ENCODE measurements at regions not wholly inside any gene's neighbourhood (a gene's known extent, or its start where the extent isn't known, plus 50 kb on each side); places are given as distances from the start of the nearest gene placed in this dataset.

DNA sequence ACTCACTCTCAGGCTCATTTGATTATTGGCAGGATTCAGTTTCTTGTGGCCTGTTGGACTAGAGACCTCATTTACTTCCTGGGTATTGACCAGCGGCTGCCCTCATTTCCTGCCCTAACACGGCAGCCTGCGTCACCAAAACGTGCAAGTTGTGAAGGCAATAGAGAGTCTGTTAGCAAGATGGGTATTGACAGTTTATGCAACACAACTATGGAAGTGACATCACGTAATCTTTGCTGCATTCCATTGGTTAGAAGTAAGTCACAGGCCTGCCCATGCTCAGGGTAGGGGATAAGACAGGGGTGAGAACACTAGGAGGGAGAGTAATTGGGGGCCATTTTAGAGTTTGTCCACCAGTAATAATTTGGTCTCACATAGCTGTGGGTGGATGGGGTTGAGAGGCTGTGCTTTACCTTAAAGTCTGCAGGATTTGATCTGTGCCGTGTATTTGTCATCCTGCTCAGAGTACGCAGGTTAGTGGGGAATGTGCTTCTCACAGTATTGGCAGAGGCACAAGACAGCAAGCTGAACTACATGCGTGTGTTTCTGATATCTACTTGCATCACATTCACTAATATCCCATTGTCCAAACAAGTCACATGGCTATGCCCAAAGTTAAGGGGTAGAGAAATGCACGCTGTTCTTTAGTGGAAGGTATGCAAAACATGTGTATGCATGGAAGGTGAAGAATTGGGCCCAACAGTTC lies 83.3 kb downstream of the EDEM1 start:
- no peak overlapping the region for H3K27ac Mint-ChIP-seq
- H3K4me3 Mint-ChIP-seq: no peak overlapping the region
- no peaks in the 10 kb centered on the region for H3K27me3 Mint-ChIP-seq
- DNase-seq: no peak
- H3K36me3 Mint-ChIP-seq (ENCODE audit: low read depth): no peaks in the 10 kb centered on the region
- H3K9me3 Mint-ChIP-seq: no peaks in the 10 kb centered on the region
- H3K4me1 Mint-ChIP-seq: no peaks in the 10 kb centered on the region
- ChIA-PET POLR2A (no interaction called here), CTCF (interaction anchor here (0.7 kb wide), 1 partner anchor 16 kb away, joined by 3 read pairs; no protein-coding TSS in a partner anchor)

DNA sequence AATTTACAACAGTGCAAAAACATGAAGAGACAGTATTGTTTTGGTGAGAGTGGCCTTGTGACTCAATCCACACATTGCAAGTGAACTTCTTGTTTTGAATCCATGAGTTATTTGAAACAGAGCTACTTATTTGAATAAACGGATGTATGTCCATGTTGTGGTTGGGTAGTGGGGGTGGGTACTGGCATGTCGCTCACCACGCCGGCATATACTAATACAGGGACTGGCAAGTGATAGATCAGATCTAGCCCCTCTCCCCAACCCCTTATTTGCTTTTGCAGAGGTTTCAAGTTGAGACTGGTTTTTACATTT lies 83.8 kb downstream of the EDEM1 start:
- Mint-ChIP-seq H3K9me3 (no peaks in the 10 kb centered on the region), H3K27me3 (no peaks in the 10 kb centered on the region), H3K36me3 (ENCODE audit: low read depth) (no peaks in the 10 kb centered on the region), H3K4me3 (no peak overlapping the region), H3K4me1 (no peaks in the 10 kb centered on the region), H3K27ac (no peak overlapping the region)
- CTCF ChIA-PET: no interaction called here
- no peak for DNase-seq
- POLR2A ChIA-PET: no interaction called here

DNA sequence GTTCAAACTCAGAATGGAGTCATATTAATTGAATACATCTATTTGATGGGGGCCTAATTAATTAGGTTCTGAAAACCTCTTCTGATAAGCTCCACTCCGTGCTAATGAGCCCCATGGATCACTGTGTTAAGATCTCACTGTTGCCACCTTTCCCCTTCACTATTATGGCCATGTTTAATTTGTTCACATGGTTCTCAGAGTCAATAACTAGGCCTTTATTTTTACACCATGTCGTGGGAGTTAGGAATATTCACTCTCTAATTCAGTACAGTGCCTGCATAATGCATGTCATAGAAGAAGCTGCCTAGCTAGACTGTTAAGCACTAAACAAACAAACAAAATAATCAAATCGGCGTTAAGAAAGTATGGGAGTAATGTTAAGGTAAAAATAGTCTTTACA lies 84.9 kb downstream of the EDEM1 start:
- Mint-ChIP-seq H3K36me3 (ENCODE audit: low read depth) (no peaks in the 10 kb centered on the region), H3K4me1 (no peaks in the 10 kb centered on the region), H3K27ac (no peak overlapping the region), H3K27me3 (no peaks in the 10 kb centered on the region), H3K9me3 (no peaks in the 10 kb centered on the region), H3K4me3 (no peak overlapping the region)
- ChIA-PET POLR2A (no interaction called here), CTCF (no interaction called here)
- DNase-seq: no peak

DNA sequence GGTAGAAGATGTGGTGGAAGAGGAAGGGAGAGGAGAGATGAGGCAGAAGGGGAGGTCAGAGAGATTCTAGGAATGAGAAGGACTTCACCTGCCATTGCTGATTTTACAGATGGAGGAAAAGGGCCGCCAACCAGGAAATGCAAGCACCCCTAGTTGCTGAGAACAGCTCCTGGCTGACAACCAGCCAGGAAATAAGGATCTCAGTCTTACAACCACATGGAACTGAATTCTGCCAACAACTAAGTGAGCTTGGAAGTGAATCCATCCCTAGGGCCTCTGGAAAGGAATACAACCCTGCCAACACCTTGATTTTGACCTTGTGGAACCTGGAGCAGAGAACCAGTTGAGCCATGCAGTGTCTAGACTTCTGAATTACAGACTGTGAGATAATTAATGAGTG lies 86.6 kb downstream of the EDEM1 start:
- Mint-ChIP-seq H3K27me3 (no peaks in the 10 kb centered on the region), H3K9me3 (no peaks in the 10 kb centered on the region), H3K4me3 (no peak overlapping the region), H3K4me1 (no peaks in the 10 kb centered on the region), H3K36me3 (ENCODE audit: low read depth) (no peaks in the 10 kb centered on the region), H3K27ac (no peak overlapping the region)
- ChIA-PET CTCF (no interaction called here), POLR2A (no interaction called here)
- no peak for DNase-seq

DNA sequence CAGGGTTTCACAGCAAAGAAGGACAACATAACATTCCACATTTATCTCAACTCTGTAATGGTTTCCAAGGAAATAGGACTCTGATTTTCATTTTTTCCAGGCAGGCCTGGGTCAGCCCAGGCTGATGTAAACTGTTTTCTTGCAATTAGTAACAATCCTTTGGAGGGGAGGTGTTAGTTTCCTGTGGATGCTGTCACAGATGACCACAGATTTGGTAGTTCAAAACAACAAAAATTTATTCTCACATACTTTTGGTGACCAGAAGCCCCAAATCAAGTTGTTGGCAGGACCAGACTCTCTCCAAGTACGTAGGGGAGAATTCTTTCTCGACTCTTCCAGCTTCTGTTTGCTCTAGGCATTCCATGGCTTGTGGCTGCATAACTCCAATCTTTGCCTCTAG lies 88.0 kb downstream of the EDEM1 start:
- Mint-ChIP-seq H3K4me1 (no peaks in the 10 kb centered on the region), H3K9me3 (no peaks in the 10 kb centered on the region), H3K27me3 (peaks cover 2% of the 10 kb centered on the region), H3K36me3 (ENCODE audit: low read depth) (no peaks in the 10 kb centered on the region), H3K4me3 (no peak overlapping the region), H3K27ac (no peak overlapping the region)
- DNase-seq: no peak
- POLR2A ChIA-PET: no interaction called here
- CTCF ChIA-PET: no interaction called here

DNA sequence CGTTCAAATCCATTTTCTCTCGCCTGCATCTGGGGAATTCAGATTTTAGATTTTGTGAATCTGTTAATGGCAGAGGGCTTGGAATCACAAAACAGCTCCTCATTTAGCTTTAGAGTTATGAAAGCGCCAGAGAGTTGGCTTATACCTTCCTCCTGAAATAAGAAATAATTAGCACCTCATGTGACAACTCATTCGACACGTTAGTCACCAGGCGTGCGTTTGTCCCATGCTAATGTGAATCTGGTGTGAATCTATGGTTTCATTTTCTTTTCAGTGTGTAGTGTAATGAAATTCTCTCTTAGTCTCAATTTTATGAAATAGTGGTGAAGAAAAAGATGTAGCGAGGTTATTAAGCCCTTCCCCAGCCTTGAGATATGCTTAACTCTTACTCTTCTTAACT lies 89.4 kb downstream of the EDEM1 start:
- DNase-seq: no peak
- ChIA-PET CTCF (interaction anchor here (0.7 kb wide), 1 partner anchor 621 kb away, joined by 3 read pairs; no protein-coding TSS in a partner anchor), POLR2A (no interaction called here)
- H3K27ac Mint-ChIP-seq: no peak overlapping the region
- no peaks in the 10 kb centered on the region for H3K36me3 Mint-ChIP-seq (ENCODE audit: low read depth)
- no peak overlapping the region for H3K4me3 Mint-ChIP-seq
- no peaks in the 10 kb centered on the region for H3K4me1 Mint-ChIP-seq
- H3K9me3 Mint-ChIP-seq: peaks cover 1% of the 10 kb centered on the region
- peaks cover 2% of the 10 kb centered on the region for H3K27me3 Mint-ChIP-seq

DNA sequence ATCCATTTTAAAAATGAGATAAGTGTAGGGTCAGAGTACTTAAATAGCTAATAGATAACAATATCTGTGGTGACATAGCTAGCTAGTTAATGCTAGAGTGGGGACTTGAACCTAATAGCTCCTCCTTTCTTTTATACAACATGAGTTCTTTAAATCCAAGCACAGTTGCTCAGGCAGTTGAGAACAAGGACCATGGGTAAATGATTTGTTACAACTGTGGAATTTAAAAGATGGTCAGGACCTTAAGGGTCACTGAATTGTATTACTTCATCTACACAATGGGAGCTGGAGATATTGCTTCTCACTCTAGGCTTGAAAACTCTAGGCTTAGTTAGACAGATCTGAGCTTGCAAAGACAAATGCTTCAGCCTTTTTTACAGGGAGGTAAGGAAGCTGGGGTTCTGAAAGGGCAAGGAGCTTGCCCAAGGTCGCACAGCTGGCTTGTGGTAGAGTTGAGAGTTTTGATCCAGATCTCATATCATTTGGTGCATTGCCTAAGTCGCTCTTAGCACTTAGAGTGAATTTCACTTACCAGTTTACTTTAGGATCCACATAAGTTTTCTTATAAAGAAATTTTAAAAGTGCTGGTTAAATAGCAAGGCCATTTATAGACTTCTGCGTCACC lies 90.2 kb downstream of the EDEM1 start:
- H3K4me1 Mint-ChIP-seq: no peaks in the 10 kb centered on the region
- no peak overlapping the region for H3K27ac Mint-ChIP-seq
- ChIA-PET POLR2A (interaction anchor here (0.7 kb wide), 1 partner anchor 133 kb away, joined by 3 read pairs; no protein-coding TSS in a partner anchor), CTCF (interaction anchor here (0.5 kb wide), 1 partner anchor 256 kb away, joined by 3 read pairs; no protein-coding TSS in a partner anchor)
- DNase-seq: no peak
- H3K36me3 Mint-ChIP-seq (ENCODE audit: low read depth): no peaks in the 10 kb centered on the region
- peaks cover 2% of the 10 kb centered on the region for H3K9me3 Mint-ChIP-seq
- H3K4me3 Mint-ChIP-seq: no peak overlapping the region
- peaks cover 2% of the 10 kb centered on the region for H3K27me3 Mint-ChIP-seq

DNA sequence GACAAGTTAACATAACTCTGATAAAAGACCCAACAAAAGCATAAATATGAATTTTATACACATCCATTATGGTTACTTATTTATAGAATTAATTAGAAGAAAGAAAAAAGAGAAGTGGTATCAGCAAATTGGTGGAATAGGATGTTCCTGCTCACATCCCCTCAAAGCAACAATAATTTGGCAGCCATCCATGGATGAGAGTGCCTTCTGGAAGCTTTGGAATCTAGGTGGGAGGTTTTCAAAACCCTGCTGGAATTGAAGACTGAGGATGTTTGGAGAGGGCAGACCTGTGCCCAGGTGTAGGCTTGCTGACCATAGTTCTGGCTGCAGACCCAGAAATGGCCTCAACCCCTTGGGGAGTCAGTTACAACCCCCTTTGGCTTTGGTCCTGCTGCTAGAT lies 91.2 kb downstream of the EDEM1 start:
- Mint-ChIP-seq H3K36me3 (ENCODE audit: low read depth) (no peaks in the 10 kb centered on the region), H3K4me3 (no peak overlapping the region), H3K9me3 (peaks cover 2% of the 10 kb centered on the region), H3K27me3 (peaks cover 2% of the 10 kb centered on the region), H3K27ac (no peak overlapping the region), H3K4me1 (no peaks in the 10 kb centered on the region)
- ChIA-PET POLR2A (no interaction called here), CTCF (no interaction called here)
- DNase-seq: no peak

DNA sequence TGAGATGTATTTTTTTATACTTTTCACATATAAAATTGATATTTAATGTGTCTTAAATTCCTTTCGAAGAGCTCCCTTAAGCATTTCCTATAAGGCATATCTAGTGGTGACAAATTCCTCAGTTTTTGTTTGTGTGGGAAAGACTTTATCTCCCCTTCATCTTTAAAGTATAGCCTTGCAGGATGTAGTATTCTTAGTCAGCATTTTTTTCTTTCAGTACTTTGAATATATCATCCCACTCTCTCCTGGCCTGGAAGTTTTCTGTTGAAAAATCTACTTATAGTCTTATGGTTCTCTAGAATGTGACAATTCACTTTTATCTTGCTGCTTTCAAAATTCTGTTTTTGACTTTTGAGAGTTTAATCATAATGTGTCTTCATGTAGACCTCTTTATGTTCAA lies 95.2 kb downstream of the EDEM1 start:
- Mint-ChIP-seq H3K27ac (no peak overlapping the region), H3K36me3 (ENCODE audit: low read depth) (no peaks in the 10 kb centered on the region), H3K4me1 (no peaks in the 10 kb centered on the region), H3K9me3 (peaks cover 2% of the 10 kb centered on the region), H3K4me3 (no peak overlapping the region), H3K27me3 (peaks cover 2% of the 10 kb centered on the region)
- ChIA-PET POLR2A (no interaction called here), CTCF (no interaction called here)
- DNase-seq: no peak

DNA sequence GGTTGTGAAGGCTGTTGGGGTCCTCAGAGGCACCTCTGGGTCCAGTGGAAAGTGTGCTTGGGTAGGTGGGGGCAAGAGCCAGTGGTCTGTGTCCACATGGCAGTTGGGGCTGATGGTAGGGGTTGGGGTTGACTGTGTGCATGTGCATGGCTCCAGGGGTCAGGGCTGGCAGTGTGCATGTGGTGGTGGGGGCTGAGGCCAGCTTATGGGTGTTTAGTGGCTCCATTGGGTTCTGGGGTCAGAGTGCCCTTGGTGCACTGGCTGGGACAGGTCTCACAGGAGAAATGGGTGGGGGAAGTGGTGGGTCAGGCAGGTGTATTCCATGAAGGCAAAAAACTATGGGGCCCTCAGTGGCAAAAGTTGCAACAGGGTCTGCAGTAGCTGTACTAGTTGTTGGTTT lies 97.9 kb downstream of the EDEM1 start:
- Mint-ChIP-seq H3K36me3 (ENCODE audit: low read depth) (no peaks in the 10 kb centered on the region), H3K27ac (no peak overlapping the region), H3K9me3 (peaks cover 2% of the 10 kb centered on the region), H3K4me1 (no peaks in the 10 kb centered on the region), H3K27me3 (no peaks in the 10 kb centered on the region), H3K4me3 (no peak overlapping the region)
- DNase-seq: no peak
- CTCF ChIA-PET: no interaction called here
- POLR2A ChIA-PET: no interaction called here

DNA sequence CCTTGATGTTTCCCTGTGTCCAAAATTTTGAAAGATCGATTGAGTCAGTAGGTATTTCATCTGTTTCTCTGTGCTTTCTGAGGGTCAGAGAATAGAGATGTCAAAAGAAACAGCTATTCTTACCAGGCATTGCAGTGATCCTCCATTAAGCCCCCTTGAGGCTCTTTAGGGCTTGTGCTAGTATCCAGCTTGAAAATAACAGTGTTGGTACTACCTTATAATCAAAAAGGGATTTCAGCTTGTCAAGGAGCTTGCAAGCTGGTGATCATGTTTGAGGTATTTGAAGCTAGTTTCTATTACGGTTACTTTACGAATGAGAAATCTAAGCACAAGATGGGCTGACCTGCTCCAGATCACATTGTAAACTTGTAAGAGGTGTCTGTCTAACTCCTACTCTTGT lies 103.4 kb downstream of the EDEM1 start:
- H3K36me3 Mint-ChIP-seq (ENCODE audit: low read depth): no peaks in the 10 kb centered on the region

DNA sequence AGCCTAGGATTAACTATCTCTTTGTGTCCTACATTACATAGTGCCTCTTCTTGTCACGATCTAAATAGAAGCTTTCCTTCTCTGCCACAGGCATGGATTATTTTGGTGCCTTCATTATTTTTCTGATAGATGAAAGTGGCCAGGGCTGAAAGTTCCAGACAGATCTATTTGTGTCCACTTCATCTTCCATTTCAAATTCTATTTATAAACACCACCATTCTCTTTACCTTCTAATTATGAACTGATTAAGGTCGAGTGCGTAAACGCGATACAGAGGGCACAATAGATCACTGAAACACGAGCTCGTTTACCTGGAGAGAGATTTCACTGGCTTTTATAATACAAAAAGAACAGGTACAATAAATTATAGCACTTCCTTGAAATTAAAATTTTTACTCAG lies 105.0 kb downstream of the EDEM1 start:
- no peaks in the 10 kb centered on the region for H3K36me3 Mint-ChIP-seq (ENCODE audit: low read depth)
- H3K9me3 Mint-ChIP-seq: no peaks in the 10 kb centered on the region
- DNase-seq: no peak
- H3K27ac Mint-ChIP-seq: no peak overlapping the region
- ChIA-PET CTCF (no interaction called here), POLR2A (no interaction called here)
- H3K4me1 Mint-ChIP-seq: no peaks in the 10 kb centered on the region
- no peak overlapping the region for H3K4me3 Mint-ChIP-seq
- peaks cover 3% of the 10 kb centered on the region for H3K27me3 Mint-ChIP-seq

More for the DNA sequence above, 103.4 kb downstream of the EDEM1 start:
- no peak overlapping the region for H3K27ac Mint-ChIP-seq
- CTCF ChIA-PET: no interaction called here
- no peaks in the 10 kb centered on the region for H3K4me1 Mint-ChIP-seq
- no peak for DNase-seq
- H3K27me3 Mint-ChIP-seq: peaks cover 3% of the 10 kb centered on the region
- H3K9me3 Mint-ChIP-seq: no peaks in the 10 kb centered on the region
- no peak overlapping the region for H3K4me3 Mint-ChIP-seq
- POLR2A ChIA-PET: no interaction called here

DNA sequence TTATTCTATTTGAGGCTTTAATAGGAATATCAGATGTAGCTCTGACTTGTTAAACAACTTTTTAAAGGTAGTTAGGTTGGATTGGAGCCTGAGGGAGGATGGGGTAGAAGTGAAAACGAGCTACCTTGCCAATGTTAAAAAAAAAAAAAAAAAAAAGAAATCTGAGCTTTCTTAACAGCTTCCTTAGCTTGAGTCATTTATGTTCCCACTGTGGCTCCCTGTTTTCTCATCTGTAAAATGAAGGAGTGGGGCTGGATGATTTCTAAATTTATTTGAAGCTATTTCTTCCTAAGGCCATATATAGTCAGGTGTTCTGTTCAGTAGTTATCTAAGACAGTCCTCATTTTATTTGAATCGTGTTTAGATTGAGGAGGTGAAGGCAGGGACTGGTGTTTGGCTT lies 105.7 kb downstream of the EDEM1 start:
- H3K4me3 Mint-ChIP-seq: no peak overlapping the region
- no peaks in the 10 kb centered on the region for H3K4me1 Mint-ChIP-seq
- ChIA-PET CTCF (no interaction called here), POLR2A (no interaction called here)
- no peaks in the 10 kb centered on the region for H3K36me3 Mint-ChIP-seq (ENCODE audit: low read depth)
- DNase-seq: no peak
- no peak overlapping the region for H3K27ac Mint-ChIP-seq
- no peaks in the 10 kb centered on the region for H3K9me3 Mint-ChIP-seq
- H3K27me3 Mint-ChIP-seq: peaks cover 3% of the 10 kb centered on the region

DNA sequence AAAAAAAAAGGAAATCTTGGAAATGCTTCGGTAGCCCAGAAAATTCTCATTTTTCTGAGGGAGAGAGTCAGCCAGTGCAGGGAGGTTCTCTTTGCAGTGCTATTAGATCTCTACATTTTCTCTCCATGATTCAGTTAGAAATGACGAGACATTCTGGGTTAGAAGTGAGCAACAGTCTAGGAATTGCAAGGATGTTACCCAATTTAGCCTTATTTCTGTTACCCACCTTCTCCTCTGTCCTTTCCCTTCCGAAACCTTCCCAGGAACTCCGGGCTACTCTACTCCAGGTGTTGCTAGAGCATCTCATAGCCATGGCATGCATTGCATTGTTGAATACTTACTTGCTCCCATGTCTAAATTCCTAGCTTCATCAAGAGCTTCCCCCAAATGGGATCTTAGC lies 106.8 kb downstream of the EDEM1 start:
- Mint-ChIP-seq H3K27ac (no peak overlapping the region), H3K9me3 (no peaks in the 10 kb centered on the region), H3K4me1 (no peaks in the 10 kb centered on the region), H3K27me3 (peaks cover 5% of the 10 kb centered on the region), H3K36me3 (ENCODE audit: low read depth) (no peaks in the 10 kb centered on the region), H3K4me3 (no peak overlapping the region)
- ChIA-PET POLR2A (no interaction called here), CTCF (no interaction called here)
- no peak for DNase-seq
